IMR-90 (cell line): ENCODE measurements at regions not wholly inside any gene's neighbourhood (a gene's known extent, or its start where the extent isn't known, plus 50 kb on each side); places are given as distances from the start of the nearest gene placed in this dataset.

ENCODE experiments used
- ATAC-seq: fragments of 200-7000 bp; cut with Tn5 transposase; 2 replicates; pipeline ENCODE4 v1.9.1; 2020; ENCODE audit warnings: low read depth, mild to moderate bottlenecking, moderate library complexity
- BruUV-seq: library from RNA; stranded (reverse); fragments of 400-500 nt; replicated peaks from 2 replicates; lab custom pipeline; 2021; lab: Mats Ljungman, UMichigan
- CTCF ChIA-PET: fragments of 300-600 bp; formaldehyde crosslinking; extraction: SDS; loops from one replicate; lab custom pipeline; 2021; ENCODE audit warnings: antibody characterized with exemption; lab: Yijun Ruan, JAX
- POLR2A ChIA-PET: fragments of 300-600 bp; sonication (Branson Sonifier 250); formaldehyde crosslinking; loops from one replicate; lab custom pipeline; 2022; ENCODE audit warnings: antibody characterized with exemption; ENCODE audit not compliant: unreplicated experiment; lab: Charles Lee
- DNase-seq: peaks from one replicate; pipeline ENCODE4 v3.0.0; 2013
- H2AFZ ChIP-seq: replicated peaks from 2 replicates; pipeline ENCODE3; 2013; ENCODE audit warnings: low read length, mild to moderate bottlenecking; ENCODE audit not compliant: poor library complexity
- H2AK5ac ChIP-seq: 2 replicates; pipeline ENCODE4 v1.6.1; 2013; ENCODE audit warnings: low read depth, low read length, inconsistent platforms
- H2AK9ac ChIP-seq: replicated peaks from 2 replicates; pipeline ENCODE3; 2013; ENCODE audit warnings: mild to moderate bottlenecking, low read depth, low read length, moderate library complexity; ENCODE audit not compliant: poor library complexity
- H2BK120ac ChIP-seq: 2 replicates; pipeline ENCODE4 v1.6.1; 2013; ENCODE audit warnings: low read depth, low read length, inconsistent platforms
- H2BK15ac ChIP-seq: 3 replicates; pipeline ENCODE4 v1.6.1; 2013; ENCODE audit warnings: low read depth, low read length, inconsistent platforms
- H2BK20ac ChIP-seq: 2 replicates; pipeline ENCODE4 v1.6.1; 2013; ENCODE audit warnings: low read depth, mild to moderate bottlenecking, inconsistent platforms, low read length, moderate library complexity
- H2BK5ac ChIP-seq: 2 replicates; pipeline ENCODE4 v1.6.1; 2013; ENCODE audit warnings: mild to moderate bottlenecking, low read depth, low read length, inconsistent platforms; ENCODE audit not compliant: poor library complexity, severe bottlenecking
- H3K14ac ChIP-seq: replicated peaks from 2 replicates; pipeline ENCODE4 v1.6.1; 2013; ENCODE audit warnings: low read depth, low read length, inconsistent platforms
- H3K18ac ChIP-seq: 2 replicates; pipeline ENCODE4 v1.6.1; 2013; ENCODE audit warnings: low read depth, low read length, control low read depth
- H3K23ac ChIP-seq: 2 replicates; pipeline ENCODE4 v1.6.1; 2013; ENCODE audit warnings: low read depth, low read length, inconsistent platforms
- H3K27ac ChIP-seq: 2 replicates; pipeline ENCODE4 v1.5.1; 2013; ENCODE audit warnings: mild to moderate bottlenecking, control low read depth, low read length; ENCODE audit not compliant: insufficient read depth
- H3K27me3 ChIP-seq: 2 replicates; pipeline ENCODE4 v1.6.1; 2013; ENCODE audit warnings: low read length; ENCODE audit not compliant: control insufficient read depth, insufficient read depth
- H3K36me3 ChIP-seq: 2 replicates; pipeline ENCODE4 v1.6.1; 2013; ENCODE audit warnings: low read length, mixed read lengths; ENCODE audit not compliant: control insufficient read depth, insufficient read depth
- H3K4ac ChIP-seq: 2 replicates; pipeline ENCODE4 v1.6.1; 2013; ENCODE audit warnings: low read depth, low read length, inconsistent platforms
- H3K4me1 ChIP-seq: 2 replicates; pipeline ENCODE4 v1.6.1; 2013; ENCODE audit warnings: low read length, mixed read lengths; ENCODE audit not compliant: control insufficient read depth, insufficient read depth
- H3K4me2 ChIP-seq: 2 replicates; pipeline ENCODE4 v1.6.1; 2013; ENCODE audit warnings: low read depth, mild to moderate bottlenecking, control low read depth, low read length, moderate library complexity
- H3K4me3 ChIP-seq: 2 replicates; pipeline ENCODE4 v1.5.1; 2013; ENCODE audit warnings: low read depth, mild to moderate bottlenecking, control low read depth, low read length, moderate library complexity; ENCODE audit not compliant: insufficient read depth
- H3K56ac ChIP-seq: 2 replicates; pipeline ENCODE4 v1.6.1; 2013; ENCODE audit warnings: low read length, inconsistent platforms; ENCODE audit not compliant: insufficient read depth; ENCODE audit errors: extremely low read depth
- H3K79me1 ChIP-seq, 2 experiments: 2 replicates each; pipeline ENCODE4 v1.6.1; 2013; ENCODE audit warnings: low read length in 2 of 2, inconsistent platforms in 1 of 2, low read depth in 1 of 2
- H3K9ac ChIP-seq: 2 replicates; pipeline ENCODE4 v1.6.1; 2013; ENCODE audit warnings: low read depth, low read length, control low read depth
- H3K9me1 ChIP-seq: 2 replicates; pipeline ENCODE4 v1.6.1; 2013; ENCODE audit warnings: low read length, inconsistent platforms; ENCODE audit not compliant: insufficient read depth
- H3K9me3 ChIP-seq: 2 replicates; pipeline ENCODE4 v1.6.1; 2013; ENCODE audit warnings: low read length; ENCODE audit not compliant: control insufficient read depth, insufficient read depth
- H4K20me1 ChIP-seq: 2 replicates; pipeline ENCODE4 v1.6.1; 2013; ENCODE audit warnings: low read length, inconsistent platforms; ENCODE audit not compliant: insufficient read depth
- H4K5ac ChIP-seq: 2 replicates; pipeline ENCODE4 v1.6.1; 2013; ENCODE audit warnings: mild to moderate bottlenecking, low read depth, low read length, control low read depth
- H4K8ac ChIP-seq, 2 experiments: 2 replicates each; pipeline ENCODE4 v1.6.1; 2013; ENCODE audit warnings: low read depth in 2 of 2, low read length in 2 of 2, control low read depth in 1 of 2, inconsistent platforms in 1 of 2
- H4K91ac ChIP-seq: 2 replicates; pipeline ENCODE4 v1.6.1; 2013; ENCODE audit warnings: low read depth, low read length, inconsistent platforms; ENCODE audit not compliant: insufficient read depth
- BHLHE40 ChIP-seq: fragments of 150-350 bp; IDR thresholded peaks from 2 replicates; pipeline ENCODE4 v1.6.1; 2016; ENCODE audit warnings: mild to moderate bottlenecking, low read depth, low read length
- FOS ChIP-seq: fragments of 150-350 bp; IDR thresholded peaks from 2 replicates; pipeline ENCODE4 v1.6.1; 2016; ENCODE audit warnings: low read depth, low read length
- MAFK ChIP-seq: IDR thresholded peaks from 2 replicates; pipeline ENCODE4 v1.6.1; 2012; ENCODE audit warnings: low read depth, low read length, improper control_type of control experiment
- NFE2L2 ChIP-seq: fragments of 150-350 bp; IDR thresholded peaks from 2 replicates; pipeline ENCODE4 v1.6.1; 2016; ENCODE audit warnings: low read depth, mild to moderate bottlenecking, low read length
- POLR2A ChIP-seq: IDR thresholded peaks from 2 replicates; pipeline ENCODE4 v1.6.1; 2012; ENCODE audit warnings: mild to moderate bottlenecking, low read depth, low read length
- WGBS, 2 experiments: methylation state at CpG; one replicate each; pipeline versions ENCODE4 v1.1.5 to v1.1.7; 2013; ENCODE audit warnings: missing lambda C conversion rate in 2 of 2; ENCODE audit not compliant: insufficient read length in 1 of 2; ENCODE audit errors: extremely low coverage in 2 of 2; 5-methylcytosine and 5-hydroxymethylcytosine counted together
- dilution Hi-C: fragments of 300-500 bp; cut with HindIII; formaldehyde crosslinking; loops from one replicate; pipeline ENCODE4 v1.14.3; 2018; ENCODE audit warnings: low sequenced_read_pairs; ENCODE audit not compliant: unreplicated experiment
- in situ Hi-C: fragments of 300-500 bp; cut with MboI; formaldehyde crosslinking; loops from 3 replicates; pipeline ENCODE4 v1.14.3; 2019; ENCODE audit warnings: low sequenced_read_pairs, inconsistent platforms, mixed read lengths
- intact Hi-C: fragments of 100-400 bp; cut with micrococcal nuclease; formaldehyde crosslinking; loops from 2 replicates; pipeline ENCODE4 v1.10.0; 2022
- TF ChIP-seq, protein P1 (sequence below): fragments of 150-350 bp; IDR thresholded peaks from 2 replicates; pipeline ENCODE4 v1.6.1; 2016; ENCODE audit warnings: low read depth, mild to moderate bottlenecking, low read length, moderate library complexity, borderline replicate concordance

DNA sequence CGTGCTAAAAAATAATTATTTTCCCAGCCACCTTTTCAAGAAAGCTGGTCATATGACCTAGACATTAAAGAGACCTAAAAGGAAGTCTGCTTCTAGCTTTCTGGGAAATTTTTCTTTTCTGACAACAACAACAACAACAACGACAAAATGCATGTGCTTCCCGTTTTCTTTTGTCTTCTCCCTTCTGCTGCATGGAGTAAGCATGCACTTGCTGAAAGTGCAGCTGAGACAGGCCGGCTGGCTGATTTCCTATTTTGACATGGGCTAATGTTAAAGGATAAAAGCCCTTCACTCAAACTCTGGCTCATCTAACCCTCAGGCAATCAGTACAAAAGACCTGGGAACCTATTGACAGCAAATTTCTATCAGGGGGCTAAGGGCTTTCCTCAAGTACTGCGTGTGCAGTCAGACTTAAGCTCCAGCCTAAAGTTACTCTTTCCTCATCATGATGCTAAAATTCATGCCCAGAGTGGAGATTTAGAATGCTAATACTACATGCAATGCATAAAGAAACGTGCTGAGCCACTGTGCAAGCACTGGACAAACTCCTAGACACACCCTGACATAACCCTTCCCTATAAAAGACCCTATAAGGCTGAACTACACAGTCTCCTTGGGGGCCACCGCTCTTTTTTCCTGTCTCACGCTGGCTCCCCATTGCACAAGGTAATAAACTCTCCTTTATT, 811.1 kb downstream of the UQCRFS1 start:
- Histone ChIP-seq H3K14ac (no peak overlapping the region), H2AK9ac (no peak overlapping the region), H2BK15ac (no peak overlapping the region), H3K27ac (no peak overlapping the region), H4K91ac (no peak overlapping the region), H3K56ac (no peak overlapping the region), H2BK120ac (no peak overlapping the region), H3K4ac (no peak overlapping the region), H4K5ac (no peak overlapping the region), H3K4me1 (no peaks in the 10 kb centered on the region), H4K8ac (no peak overlapping the region), H3K9me1 (no peaks in the 10 kb centered on the region), H3K9me3 (peaks cover 32% of the 10 kb centered on the region), H2AK5ac (no peak overlapping the region), H3K79me1 (no peaks in the 10 kb centered on the region), H2BK20ac (no peak overlapping the region), H2AFZ (no peak overlapping the region), H3K18ac (no peak overlapping the region), H3K36me3 (no peaks in the 10 kb centered on the region), H4K20me1 (no peaks in the 10 kb centered on the region), H3K4me3 (no peak overlapping the region), H2BK5ac (no peak overlapping the region), H3K27me3 (no peaks in the 10 kb centered on the region), H3K9ac (no peak overlapping the region), H3K4me2 (no peak overlapping the region), H3K23ac (no peak overlapping the region)
- no TSS peak for BruUV-seq
- in situ Hi-C loops (no loop called here), intact Hi-C loops (no loop called here), dilution Hi-C loops (no loop called here)
- 33% methylated on average over 1 of the region's 8 CpGs; no CpG with 5 or more reads in 1 of the 2 experiments for WGBS, 2 experiments
- no peak for ATAC-seq
- TF ChIP-seq FOS (no peak), MAFK (no peak), BHLHE40 (no peak), NFE2L2 (no peak), POLR2A (no peak)
- TF ChIP-seq, protein P1, sequence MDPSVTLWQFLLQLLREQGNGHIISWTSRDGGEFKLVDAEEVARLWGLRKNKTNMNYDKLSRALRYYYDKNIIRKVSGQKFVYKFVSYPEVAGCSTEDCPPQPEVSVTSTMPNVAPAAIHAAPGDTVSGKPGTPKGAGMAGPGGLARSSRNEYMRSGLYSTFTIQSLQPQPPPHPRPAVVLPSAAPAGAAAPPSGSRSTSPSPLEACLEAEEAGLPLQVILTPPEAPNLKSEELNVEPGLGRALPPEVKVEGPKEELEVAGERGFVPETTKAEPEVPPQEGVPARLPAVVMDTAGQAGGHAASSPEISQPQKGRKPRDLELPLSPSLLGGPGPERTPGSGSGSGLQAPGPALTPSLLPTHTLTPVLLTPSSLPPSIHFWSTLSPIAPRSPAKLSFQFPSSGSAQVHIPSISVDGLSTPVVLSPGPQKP = no peak
- CTCF ChIA-PET = no interaction called here
- POLR2A ChIA-PET = no interaction called here
- DNase-seq = no peak
